Transverse colon (tissue), 3 donors: ENCODE measurements at regions not wholly inside any gene's neighbourhood (a gene's known extent, or its start where the extent isn't known, plus 50 kb on each side); places are given as distances from the start of the nearest gene placed in this dataset.

Source experiments
- POLR2A ChIP-seq: fragments of 450-650 bp; IDR thresholded peaks from one replicate; pipeline ENCODE4 v1.6.1; 2016; ENCODE audit warnings: antibody characterized with exemption, mild to moderate bottlenecking, moderate library complexity
- TF ChIP-seq, protein P1 (sequence below), 5 experiments: fragments of 200-600 bp in 3 of 5; fragments of 450-650 bp in 2 of 5; sonication (generic) in 3 of 5; IDR thresholded peaks; 1 replicate in 2 of 5; 2 replicates in 3 of 5; pipeline ENCODE4 v1.5.1; 2016 to 2017; ENCODE audit warnings: antibody characterized with exemption in 5 of 5, inconsistent platforms in 3 of 5, mild to moderate bottlenecking in 2 of 5, moderate library complexity in 1 of 5

DNA sequence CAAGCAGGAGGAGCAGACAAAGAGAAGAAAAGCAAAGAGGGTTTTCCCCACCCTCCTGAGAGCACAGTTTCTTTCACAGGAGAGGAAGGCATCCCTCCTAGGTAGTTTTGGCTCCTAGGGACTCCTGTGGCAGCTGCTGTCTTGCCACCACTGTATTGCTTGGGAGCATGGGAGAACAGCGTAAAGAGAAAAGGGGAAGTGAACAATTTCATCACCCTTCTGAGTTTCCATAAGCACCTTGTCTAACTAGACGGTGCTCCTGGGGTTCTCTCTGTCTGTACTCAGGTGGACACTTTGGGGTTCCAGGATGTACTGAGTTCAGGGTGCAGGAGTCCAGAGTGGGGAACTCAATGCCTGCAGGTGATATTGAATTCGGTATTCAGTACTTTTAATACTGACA, 1430.5 kb downstream of the TBC1D22A start:
- TF ChIP-seq, protein P1, sequence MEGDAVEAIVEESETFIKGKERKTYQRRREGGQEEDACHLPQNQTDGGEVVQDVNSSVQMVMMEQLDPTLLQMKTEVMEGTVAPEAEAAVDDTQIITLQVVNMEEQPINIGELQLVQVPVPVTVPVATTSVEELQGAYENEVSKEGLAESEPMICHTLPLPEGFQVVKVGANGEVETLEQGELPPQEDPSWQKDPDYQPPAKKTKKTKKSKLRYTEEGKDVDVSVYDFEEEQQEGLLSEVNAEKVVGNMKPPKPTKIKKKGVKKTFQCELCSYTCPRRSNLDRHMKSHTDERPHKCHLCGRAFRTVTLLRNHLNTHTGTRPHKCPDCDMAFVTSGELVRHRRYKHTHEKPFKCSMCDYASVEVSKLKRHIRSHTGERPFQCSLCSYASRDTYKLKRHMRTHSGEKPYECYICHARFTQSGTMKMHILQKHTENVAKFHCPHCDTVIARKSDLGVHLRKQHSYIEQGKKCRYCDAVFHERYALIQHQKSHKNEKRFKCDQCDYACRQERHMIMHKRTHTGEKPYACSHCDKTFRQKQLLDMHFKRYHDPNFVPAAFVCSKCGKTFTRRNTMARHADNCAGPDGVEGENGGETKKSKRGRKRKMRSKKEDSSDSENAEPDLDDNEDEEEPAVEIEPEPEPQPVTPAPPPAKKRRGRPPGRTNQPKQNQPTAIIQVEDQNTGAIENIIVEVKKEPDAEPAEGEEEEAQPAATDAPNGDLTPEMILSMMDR (IDR thresholded peaks at IDR 0.05), result no peak
- no peak for TF ChIP-seq POLR2A
